Mucosa of descending colon (tissue), 3 donors: ENCODE measurements at regions not wholly inside any gene's neighbourhood (a gene's known extent, or its start where the extent isn't known, plus 50 kb on each side); places are given as distances from the start of the nearest gene placed in this dataset.
A peak's percentile ranks its signal among the peaks of the same experiment; 100 is the strongest.

Experiments used
- ATAC-seq: fragments of 200-7000 bp; cut with Tn5 transposase; one replicate; pipeline ENCODE4 v1.9.1; 2020; ENCODE audit warnings: mild to moderate bottlenecking, moderate library complexity
- DNase-seq, 3 donors: peaks; one replicate each; pipeline ENCODE4 v3.0.0-alpha.2; 2020
- H3K36me3 ChIP-seq: fragments of 200-600 bp; one replicate; pipeline ENCODE4 v1.8.0; 2021; ENCODE audit warnings: low read depth, mild to moderate bottlenecking
- H3K4me1 ChIP-seq: fragments of 200-600 bp; one replicate; pipeline ENCODE4 v1.8.0; 2021; ENCODE audit warnings: low read depth, mild to moderate bottlenecking
- H3K4me3 ChIP-seq: fragments of 200-600 bp; one replicate; pipeline ENCODE4 v1.8.0; 2021; ENCODE audit warnings: mild to moderate bottlenecking
- H3K9me3 ChIP-seq: fragments of 200-600 bp; one replicate; pipeline ENCODE4 v1.8.0; 2021; ENCODE audit warnings: mild to moderate bottlenecking
- intact Hi-C, 2 donors: fragments of 100-400 bp; cut with DNase I in 1 of 2; cut with micrococcal nuclease in 1 of 2; formaldehyde crosslinking; loops; one replicate each; pipeline versions ENCODE4 v1.11.0 to v1.11.1; 2022; cut with DNase I, micrococcal nuclease
- TF ChIP-seq, protein P1 (sequence below): fragments of 200-600 bp; IDR thresholded peaks from one replicate; pipeline ENCODE4 v1.8.0; 2022; ENCODE audit warnings: antibody characterized with exemption, mild to moderate bottlenecking
- donor health status: DM: no; HTN: no; CAD: no; lungs with moderate emphysema.
- donor health status: DM: no; HTN: no; CAD: no.
- donor health status: DM: no; HTN: yes; CAD: no.

DNA sequence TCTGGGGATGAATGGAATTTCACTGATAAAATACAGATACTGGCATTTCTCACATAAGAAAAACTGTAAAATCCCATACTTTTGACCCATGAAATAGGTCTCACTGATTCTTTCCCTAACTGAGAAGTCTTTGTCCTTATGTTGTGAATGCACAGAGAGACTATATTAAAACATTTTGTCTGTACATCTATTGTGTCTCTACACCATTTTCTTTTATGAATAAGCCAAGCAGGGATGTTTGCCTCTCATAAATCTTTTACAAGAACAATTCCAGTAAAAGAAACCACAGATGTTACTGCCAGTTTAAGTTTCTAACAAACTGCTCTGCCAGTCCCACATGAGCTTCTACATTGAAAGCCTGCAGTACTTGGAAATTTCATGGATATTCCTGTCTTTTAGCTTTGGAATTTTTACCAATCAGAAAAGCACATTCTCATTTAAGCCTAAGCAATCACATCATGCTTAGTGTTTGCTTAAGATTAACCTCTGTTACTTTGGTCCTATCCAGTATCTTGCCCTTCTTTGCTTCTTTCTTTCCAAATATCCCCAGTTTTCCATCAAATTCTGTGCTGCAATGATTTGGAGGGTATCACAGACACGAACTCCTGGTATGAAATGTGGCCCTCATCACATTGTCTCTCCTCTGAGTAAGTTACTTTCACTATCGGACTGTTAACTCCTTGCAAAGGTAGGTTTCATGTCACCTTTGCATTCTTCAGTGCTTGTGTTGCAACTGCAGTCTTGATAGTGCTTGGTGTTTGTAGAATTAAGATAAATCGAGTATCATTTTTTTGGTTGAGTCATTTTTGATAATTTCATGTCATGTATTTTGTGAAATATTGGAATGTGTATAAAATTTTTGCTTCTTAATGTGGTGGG is 415.1 kb upstream of the ADAMTSL1 start:
- Histone ChIP-seq H3K4me3 (no peak overlapping the region), H3K36me3 (no peaks in the 10 kb centered on the region), H3K9me3 (no peaks in the 10 kb centered on the region), H3K4me1 (peaks cover 11% of the 10 kb centered on the region)
- TF ChIP-seq, protein P1, sequence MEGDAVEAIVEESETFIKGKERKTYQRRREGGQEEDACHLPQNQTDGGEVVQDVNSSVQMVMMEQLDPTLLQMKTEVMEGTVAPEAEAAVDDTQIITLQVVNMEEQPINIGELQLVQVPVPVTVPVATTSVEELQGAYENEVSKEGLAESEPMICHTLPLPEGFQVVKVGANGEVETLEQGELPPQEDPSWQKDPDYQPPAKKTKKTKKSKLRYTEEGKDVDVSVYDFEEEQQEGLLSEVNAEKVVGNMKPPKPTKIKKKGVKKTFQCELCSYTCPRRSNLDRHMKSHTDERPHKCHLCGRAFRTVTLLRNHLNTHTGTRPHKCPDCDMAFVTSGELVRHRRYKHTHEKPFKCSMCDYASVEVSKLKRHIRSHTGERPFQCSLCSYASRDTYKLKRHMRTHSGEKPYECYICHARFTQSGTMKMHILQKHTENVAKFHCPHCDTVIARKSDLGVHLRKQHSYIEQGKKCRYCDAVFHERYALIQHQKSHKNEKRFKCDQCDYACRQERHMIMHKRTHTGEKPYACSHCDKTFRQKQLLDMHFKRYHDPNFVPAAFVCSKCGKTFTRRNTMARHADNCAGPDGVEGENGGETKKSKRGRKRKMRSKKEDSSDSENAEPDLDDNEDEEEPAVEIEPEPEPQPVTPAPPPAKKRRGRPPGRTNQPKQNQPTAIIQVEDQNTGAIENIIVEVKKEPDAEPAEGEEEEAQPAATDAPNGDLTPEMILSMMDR = no peak
- ATAC-seq (peak; percentile 48), DNase-seq (no peak)
- intact Hi-C loops = no loop called here

GRCh38 chr9:18059447-18059846 is 414.5 kb upstream of the ADAMTSL1 start:
- TF ChIP-seq, protein P1 = no peak
- no peaks in the 10 kb centered on the region for H3K9me3 ChIP-seq
- DNase-seq (no peak), ATAC-seq (no peak)
- H3K4me3 ChIP-seq = no peak overlapping the region
- no peaks in the 10 kb centered on the region for H3K36me3 ChIP-seq
- H3K4me1 ChIP-seq = peaks cover 11% of the 10 kb centered on the region
- intact Hi-C loops = no loop called here

GRCh38 chr9:18060269-18060934 is 413.6 kb upstream of the ADAMTSL1 start:
- peak in 1 of 3 donors; percentile 42 for DNase-seq
- H3K9me3 ChIP-seq = no peaks in the 10 kb centered on the region
- peak; percentile 63 for ATAC-seq
- no peaks in the 10 kb centered on the region for H3K36me3 ChIP-seq
- TF ChIP-seq, protein P1 = no peak
- no peak overlapping the region for H3K4me3 ChIP-seq
- H3K4me1 ChIP-seq = peaks cover 7% of the 10 kb centered on the region
- intact Hi-C loops = no loop called here

DNA sequence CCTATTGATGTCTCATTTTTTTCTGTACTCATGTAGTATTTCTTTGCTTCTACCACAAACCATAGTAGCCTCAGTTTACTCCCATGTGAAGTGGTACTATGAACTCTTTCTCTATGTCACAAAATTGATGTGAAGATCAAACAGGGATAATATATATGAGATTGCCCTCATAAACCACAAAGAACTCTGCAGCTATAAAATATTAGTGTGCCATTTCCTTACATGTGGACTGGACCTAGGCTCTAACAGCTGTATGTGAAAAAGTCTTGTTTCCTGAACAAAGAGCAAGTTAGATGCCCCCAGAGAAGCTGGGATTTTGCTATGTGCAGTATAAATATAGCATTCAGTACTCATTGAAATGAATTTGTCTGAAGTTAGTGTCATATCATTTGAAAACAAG is 412.6 kb upstream of the ADAMTSL1 start:
- H3K9me3 ChIP-seq = no peaks in the 10 kb centered on the region
- no peaks in the 10 kb centered on the region for H3K36me3 ChIP-seq
- ATAC-seq = peak; percentile 73
- intact Hi-C loops = no loop called here
- peaks cover 7% of the 10 kb centered on the region for H3K4me1 ChIP-seq
- no peak for DNase-seq
- no peak overlapping the region for H3K4me3 ChIP-seq
- TF ChIP-seq, protein P1 = no peak

GRCh38 chr9:18061856-18062255 is 412.1 kb upstream of the ADAMTSL1 start:
- Histone ChIP-seq H3K36me3 (no peaks in the 10 kb centered on the region), H3K9me3 (no peaks in the 10 kb centered on the region), H3K4me3 (no peak overlapping the region), H3K4me1 (peaks cover 7% of the 10 kb centered on the region)
- TF ChIP-seq, protein P1 = no peak
- ATAC-seq (peak; percentile 39), DNase-seq (no peak)
- intact Hi-C loops = no loop called here
